Psoas muscle (tissue), 7 donors: ENCODE measurements at regions not wholly inside any gene's neighbourhood (a gene's known extent, or its start where the extent isn't known, plus 50 kb on each side); places are given as distances from the start of the nearest gene placed in this dataset.

Experiments used
- ATAC-seq, 4 donors: fragments of 200-7000 bp; cut with Tn5 transposase; one replicate each; pipeline ENCODE4 v1.9.1; 2020; ENCODE audit warnings: moderate library complexity in 3 of 4, mild to moderate bottlenecking in 2 of 4
- DNase-seq, 2 donors: peaks; one replicate each; pipeline ENCODE4 v3.0.0-alpha.2; 2020
- H3K27ac ChIP-seq: fragments of 200-600 bp; one replicate; pipeline ENCODE4 v1.8.0; 2022
- H3K27me3 ChIP-seq, 3 donors: fragments of 200-600 bp in 1 of 3; one replicate each; pipeline versions ENCODE4 v1.6.1 to v1.8.0; 2013 to 2022; ENCODE audit warnings: low read length in 2 of 3, mild to moderate bottlenecking in 2 of 3, moderate library complexity in 1 of 3; ENCODE audit not compliant: insufficient read depth in 3 of 3
- H3K36me3 ChIP-seq, 2 donors: fragments of 200-600 bp in 1 of 2; one replicate each; pipeline versions ENCODE4 v1.6.1 to v1.8.0; 2013 to 2022; ENCODE audit warnings: low read depth in 1 of 2, mild to moderate bottlenecking in 1 of 2, moderate library complexity in 1 of 2; ENCODE audit not compliant: insufficient read depth in 1 of 2
- H3K4me1 ChIP-seq: fragments of 200-600 bp; one replicate; pipeline ENCODE4 v1.8.0; 2022
- H3K4me3 ChIP-seq: fragments of 200-600 bp; one replicate; pipeline ENCODE4 v1.8.0; 2022; ENCODE audit warnings: mild to moderate bottlenecking
- H3K9me3 ChIP-seq: fragments of 200-600 bp; one replicate; pipeline ENCODE4 v1.8.0; 2022
- CTCF ChIP-seq: fragments of 200-600 bp; IDR thresholded peaks from one replicate; pipeline ENCODE4 v1.8.0; 2022; ENCODE audit warnings: antibody characterized with exemption
- WGBS, 3 donors: extraction: QIAGEN DNeasy Blood & Tissue Kit; methylation state at CpG; one replicate each; pipeline versions ENCODE4 v1.1.6 to v1.1.7; 2013; 5-methylcytosine and 5-hydroxymethylcytosine counted together
- intact Hi-C, 2 donors: fragments of 100-400 bp; cut with DNase I; formaldehyde crosslinking; loops; one replicate each; pipeline versions ENCODE4 v1.11.0 to v1.14.2; 2022
- donor health status: healthy with polysubstance abuse.
- donor health status: DM: no; HTN: no; CAD: no; lungs with moderate emphysema.
- donor health status: Bipolar disorder and iron deficiency.
- donor health status: healthy.
- donor health status: DM: yes; HTN: yes; CAD: no.
- donor health status: DM: no; HTN: no; CAD: no.
- donor health status: DM: yes; HTN: yes; CAD: no.

DNA sequence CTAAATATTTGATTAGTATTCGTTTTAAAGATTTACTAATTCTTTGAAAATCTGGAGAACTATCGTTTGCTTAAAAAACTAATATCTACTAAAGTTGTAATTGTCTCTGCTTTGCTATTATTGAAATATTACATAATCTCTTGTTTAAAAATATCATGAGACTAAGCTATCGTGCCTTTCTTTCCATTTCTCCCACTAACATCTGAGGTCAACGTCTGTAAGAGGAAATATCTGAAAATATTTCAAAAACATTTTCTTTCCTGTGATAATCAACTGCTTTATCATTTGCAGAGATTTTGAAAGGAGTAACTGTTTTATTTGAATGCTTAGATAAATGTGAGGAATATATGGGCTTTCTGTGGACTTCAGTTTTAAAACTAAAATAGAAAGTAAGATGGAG is 694.1 kb downstream of the USP25 start:
- intact Hi-C loops = loop anchor here (5.0 to 10.0 kb wide), 5 partner anchors 117 to 339 kb away; no protein-coding TSS in a partner anchor
- DNase-seq = no peak
- Histone ChIP-seq H3K27ac (peak overlapping the region; percentile 81), H3K4me3 (peak overlapping the region; percentile 71), H3K4me1 (peaks cover 22% of the 10 kb centered on the region), H3K36me3 (no peaks in the 10 kb centered on the region), H3K27me3 (no peaks in the 10 kb centered on the region), H3K9me3 (no peaks in the 10 kb centered on the region)
- 5 to 14% (median 9%) methylated on average over 4 of the region's 4 CpGs for WGBS, 3 donors
- no peak for ATAC-seq
- TF ChIP-seq CTCF = no peak

- H3K27me3 ChIP-seq = no peaks in the 10 kb centered on the region
- H3K27ac ChIP-seq = peak overlapping the region; percentile 81
- intact Hi-C loops = loop anchor here (5.0 to 10.0 kb wide), 5 partner anchors 117 to 340 kb away; no protein-coding TSS in a partner anchor
- peaks cover 22% of the 10 kb centered on the region for H3K4me1 ChIP-seq
- DNase-seq (no peak), ATAC-seq (peak in 3 of 4 donors; percentile 34 to 49 (median 48))
- WGBS, 3 donors = 11 to 18% (median 13%) methylated on average over 5 of the region's 5 CpGs
- no peak for TF ChIP-seq CTCF
- no peaks in the 10 kb centered on the region for H3K9me3 ChIP-seq
- H3K4me3 ChIP-seq = peak overlapping the region; percentile 71
- no peaks in the 10 kb centered on the region for H3K36me3 ChIP-seq
These were observed 694.6 kb downstream of the USP25 start for GRCh38 chr21:16424331-16424751.

DNA sequence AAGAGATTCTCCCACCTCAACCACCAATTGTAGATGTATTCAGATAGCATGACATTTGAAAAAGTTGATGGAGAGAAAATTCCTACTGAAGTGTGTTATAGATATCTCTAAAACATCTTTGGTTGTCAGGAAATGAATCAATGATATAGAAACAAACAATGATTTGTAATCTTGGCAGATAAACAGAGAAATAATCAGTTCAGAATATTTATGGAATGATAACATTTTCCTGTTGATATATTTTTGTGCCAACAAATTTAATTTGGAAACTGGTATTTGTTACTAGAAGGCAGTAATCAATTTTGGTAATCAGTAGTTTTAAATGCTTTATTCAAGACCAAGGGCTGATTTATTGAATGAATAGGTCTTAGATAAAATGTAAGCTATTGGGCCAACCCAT is 695.6 kb downstream of the USP25 start:
- ATAC-seq = no peak
- H3K27ac ChIP-seq = no peak overlapping the region

DNA sequence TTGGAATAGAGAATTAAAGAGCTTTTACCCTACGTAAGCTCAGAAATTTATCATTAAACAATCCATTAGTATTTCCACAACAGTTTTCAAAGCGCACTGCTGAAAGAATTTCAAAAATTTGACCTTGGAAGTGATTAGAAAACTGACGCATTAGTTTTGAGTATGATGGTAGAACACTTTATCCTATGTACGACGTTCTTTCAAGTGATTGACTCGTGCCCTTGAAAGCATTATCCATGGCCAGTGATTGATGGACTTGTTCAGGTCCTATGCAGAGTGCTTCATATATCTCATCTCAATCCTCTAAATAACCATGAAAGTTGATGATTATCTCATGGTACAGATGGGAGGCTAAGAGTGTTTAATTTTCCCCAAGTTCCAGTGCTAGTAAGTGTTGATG is 697.2 kb downstream of the USP25 start:
- H3K36me3 ChIP-seq = no peaks in the 10 kb centered on the region
- no peaks in the 10 kb centered on the region for H3K27me3 ChIP-seq
- TF ChIP-seq CTCF = no peak
- ATAC-seq (peak in 1 of 4 donors; percentile 34), DNase-seq (no peak)
- intact Hi-C loops = loop anchor here (1.0 to 10.0 kb wide), 4 partner anchors 8 to 342 kb away; no protein-coding TSS in a partner anchor
- no peak overlapping the region for H3K27ac ChIP-seq
- H3K4me1 ChIP-seq = peaks cover 22% of the 10 kb centered on the region
- H3K4me3 ChIP-seq = no peak overlapping the region
- 27 to 60% (median 48%) methylated on average over 6 of the region's 6 CpGs for WGBS, 3 donors
- no peaks in the 10 kb centered on the region for H3K9me3 ChIP-seq

More for the DNA sequence above, 695.6 kb downstream of the USP25 start:
- H3K36me3 ChIP-seq = no peaks in the 10 kb centered on the region
- TF ChIP-seq CTCF = no peak
- DNase-seq = no peak
- H3K4me3 ChIP-seq = peak overlapping the region; percentile 71
- intact Hi-C loops = loop anchor here (10.0 kb wide), 3 partner anchors 121 to 341 kb away; no protein-coding TSS in a partner anchor
- no peaks in the 10 kb centered on the region for H3K9me3 ChIP-seq
- H3K27me3 ChIP-seq = no peaks in the 10 kb centered on the region
- H3K4me1 ChIP-seq = peaks cover 22% of the 10 kb centered on the region

DNA sequence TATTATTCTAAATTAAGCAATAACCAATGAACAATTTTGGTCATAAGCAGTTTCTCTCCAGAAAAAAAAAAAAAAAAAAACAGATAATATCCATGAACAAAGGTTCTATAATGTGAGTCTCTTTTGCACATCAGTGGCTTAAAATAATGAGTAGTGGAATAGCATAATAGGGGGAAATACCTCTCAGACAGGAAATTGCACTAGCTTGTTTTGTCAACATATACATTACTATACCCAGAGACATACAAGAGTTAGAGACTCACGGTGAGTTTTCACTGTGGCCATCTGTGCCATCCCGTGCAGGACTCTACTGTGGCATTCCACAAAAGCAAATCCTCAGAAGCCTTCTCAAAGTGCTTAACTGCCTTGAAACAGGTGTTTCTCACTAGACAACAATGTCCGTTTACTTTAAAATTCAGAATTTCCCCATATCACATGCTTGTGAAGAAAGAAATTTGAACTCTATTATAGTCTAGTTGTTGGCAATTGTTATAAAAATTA is 697.9 kb downstream of the USP25 start:
- WGBS, 3 donors = 46 to 71% (median 55%) methylated on average over 3 of the region's 3 CpGs
- H3K9me3 ChIP-seq = no peaks in the 10 kb centered on the region
- no peak overlapping the region for H3K4me3 ChIP-seq
- no peaks in the 10 kb centered on the region for H3K36me3 ChIP-seq
- H3K27ac ChIP-seq = no peak overlapping the region
- peaks cover 21% of the 10 kb centered on the region for H3K4me1 ChIP-seq
- intact Hi-C loops = loop anchor here (1.0 to 10.0 kb wide), 4 partner anchors 8 to 343 kb away; no protein-coding TSS in a partner anchor
- DNase-seq (no peak), ATAC-seq (peak in 1 of 4 donors; percentile 29)
- H3K27me3 ChIP-seq = no peaks in the 10 kb centered on the region
- TF ChIP-seq CTCF = no peak
